K562 (cell line): ENCODE measurements at regions not wholly inside any gene's neighbourhood (a gene's known extent, or its start where the extent isn't known, plus 50 kb on each side); places are given as distances from the start of the nearest gene placed in this dataset.

ENCODE experiments used
- ATAC-seq: fragments of 200-7000 bp; cut with Tn5 transposase; 3 replicates; pipeline ENCODE4 v1.9.1; 2020; ENCODE audit warnings: moderate library complexity
- BruUV-seq: library from RNA; stranded (reverse); fragments of 400-500 nt; replicated peaks from 2 replicates; lab custom pipeline; 2021; lab: Mats Ljungman, UMichigan
- CTCF ChIA-PET: fragments of 300-600 bp; formaldehyde crosslinking; extraction: SDS; loops from one replicate; lab custom pipeline; 2021; ENCODE audit warnings: low intra/inter-chr PET ratio; lab: Yijun Ruan, JAX
- POLR2A ChIA-PET: fragments of 300-600, 350-650 bp; sonication (Branson Sonifier 250); formaldehyde crosslinking; extraction: SDS; loops from one replicate; lab custom pipeline; 2021; ENCODE audit warnings: antibody characterized with exemption, inconsistent platforms; lab: Yijun Ruan, JAX
- DNase-seq, 4 experiments: peaks; one replicate each; pipeline versions ENCODE4 v3.0.0 to v3.0.0-alpha.2; 2011 to 2018; ENCODE audit warnings: low spot score in 3 of 4, mixed read lengths in 3 of 4; ENCODE audit errors: extremely low read depth in 1 of 4
- FAIRE-seq: peaks from 2 replicates; lab custom pipeline; 2011; peaks lifted over from hg19 to GRCh38; lab: Jason Lieb, UNC
- H2AFZ ChIP-seq: 2 replicates; pipeline ENCODE4 v1.6.0; 2011; ENCODE audit warnings: low read depth, low read length, control low read depth, inconsistent platforms
- H3K27ac ChIP-seq: fragments of 200-600 bp; 3 replicates; pipeline ENCODE4 v1.8.0; 2011; ENCODE audit warnings: low read depth, mild to moderate bottlenecking, control low read depth, inconsistent platforms, low read length, moderate library complexity, mixed read lengths; ENCODE audit errors: extremely low read depth
- H3K27me3 ChIP-seq, 2 experiments: fragments of 300-600 bp in 1 of 2; 2 replicates in 1 of 2; 3 replicates in 1 of 2; pipeline versions ENCODE4 v1.6.0 to v1.8.0; 2011; ENCODE audit warnings: inconsistent platforms in 2 of 2, low read length in 2 of 2, mild to moderate bottlenecking in 1 of 2, mixed read lengths in 1 of 2, moderate library complexity in 1 of 2; ENCODE audit not compliant: control insufficient read depth in 2 of 2, insufficient read depth in 2 of 2
- H3K36me3 ChIP-seq: fragments of 300-600 bp; 3 replicates; pipeline ENCODE4 v1.8.0; 2011; ENCODE audit warnings: mild to moderate bottlenecking, low read length, inconsistent platforms; ENCODE audit not compliant: control insufficient read depth, insufficient read depth
- H3K4me1 ChIP-seq, 2 experiments: fragments of 200-600 bp in 1 of 2; replicated peaks in 1 of 2; 2 replicates in 1 of 2; 3 replicates in 1 of 2; pipeline versions ENCODE4 v1.5.1 to v1.8.0; 2011; ENCODE audit warnings: inconsistent platforms in 2 of 2, low read length in 2 of 2, mild to moderate bottlenecking in 1 of 2, mixed read lengths in 1 of 2, moderate library complexity in 1 of 2; ENCODE audit not compliant: control insufficient read depth in 2 of 2, insufficient read depth in 2 of 2
- H3K4me2 ChIP-seq: 2 replicates; pipeline ENCODE4 v1.6.1; 2011; ENCODE audit warnings: low read length, control low read depth, inconsistent platforms, mixed read lengths; ENCODE audit not compliant: insufficient read depth
- H3K4me3 ChIP-seq: fragments of 200-600 bp; sonication (generic), shearing (Covaris generic); 2 replicates; pipeline ENCODE4 v1.5.1; 2016; ENCODE audit warnings: control low read depth, inconsistent platforms
- H3K79me2 ChIP-seq: fragments of 200-600 bp; 3 replicates; pipeline ENCODE4 v1.8.0; 2011; ENCODE audit warnings: low read length, inconsistent platforms; ENCODE audit not compliant: control insufficient read depth, insufficient read depth
- H3K9ac ChIP-seq, 2 experiments: 2 replicates each; pipeline versions ENCODE4 v1.6.0 to v1.6.1; 2011; ENCODE audit warnings: low read depth in 2 of 2, low read length in 2 of 2, control low read depth in 1 of 2, inconsistent platforms in 1 of 2, mild to moderate bottlenecking in 1 of 2, mixed read lengths in 1 of 2; ENCODE audit not compliant: insufficient read depth in 1 of 2
- H3K9me1 ChIP-seq: one replicate; pipeline ENCODE4 v1.6.0; 2011; ENCODE audit warnings: inconsistent platforms, mild to moderate bottlenecking, low read length, moderate library complexity; ENCODE audit not compliant: control insufficient read depth, insufficient read depth
- H3K9me3 ChIP-seq: replicated peaks from 2 replicates; pipeline ENCODE4 v1.5.1; 2011; ENCODE audit warnings: low read depth, low read length, inconsistent platforms; ENCODE audit not compliant: control insufficient read depth, insufficient read depth
- H4K20me1 ChIP-seq: replicated peaks from 2 replicates; pipeline ENCODE4 v1.6.1; 2011; ENCODE audit warnings: low read length, inconsistent platforms, mixed read lengths; ENCODE audit not compliant: control insufficient read depth, insufficient read depth
- KDM2B ChIP-seq: fragments of 250-450 bp; sonication (Bioruptor Pico); IDR thresholded peaks from 2 replicates; pipeline ENCODE4 v1.8.0; 2021; ENCODE audit warnings: mild to moderate bottlenecking, moderate library complexity
- LEF1 ChIP-seq: fragments of 450-650 bp; IDR thresholded peaks from 2 replicates; pipeline ENCODE4 v1.6.1; 2016; ENCODE audit warnings: mild to moderate bottlenecking
- SNRNP70 ChIP-seq: fragments of 200-400 bp; formaldehyde crosslinking; optimal IDR thresholded peaks from 2 replicates; pipeline ENCODE3; 2017; ENCODE audit warnings: low read depth, low read length
- SREBF1 ChIP-seq: fragments of 150-350 bp; IDR thresholded peaks from 2 replicates; pipeline ENCODE4 v1.6.1; 2014; ENCODE audit warnings: antibody characterized with exemption, low read depth, low read length, borderline replicate concordance
- ZC3H8 ChIP-seq: fragments of 450-650 bp; IDR thresholded peaks from 2 replicates; pipeline ENCODE4 v1.6.1; 2017
- ZNF165 ChIP-seq: fragments of 250-450 bp; sonication (Bioruptor Pico); IDR thresholded peaks from 2 replicates; pipeline ENCODE4 v1.4.0; 2020; ENCODE audit warnings: borderline replicate concordance
- WGBS: fragments of 100-300 bp; shearing (Covaris generic); methylation state at CpG from one replicate; pipeline ENCODE4 v1.1.6; 2016; ENCODE audit warnings: low coverage, mixed read lengths; ENCODE audit not compliant: insufficient coverage; ENCODE audit errors: missing lambda C conversion rate; 5-methylcytosine and 5-hydroxymethylcytosine counted together
- in situ Hi-C: fragments of 300-500 bp; cut with MboI; formaldehyde crosslinking; loops from 4 replicates; pipeline ENCODE4 v1.15.0; 2018; ENCODE audit warnings: inconsistent platforms, mixed read lengths
- intact Hi-C: fragments of 100-400 bp; cut with micrococcal nuclease; formaldehyde crosslinking; loops from 2 replicates; pipeline ENCODE4 v1.14.2; 2022

DNA sequence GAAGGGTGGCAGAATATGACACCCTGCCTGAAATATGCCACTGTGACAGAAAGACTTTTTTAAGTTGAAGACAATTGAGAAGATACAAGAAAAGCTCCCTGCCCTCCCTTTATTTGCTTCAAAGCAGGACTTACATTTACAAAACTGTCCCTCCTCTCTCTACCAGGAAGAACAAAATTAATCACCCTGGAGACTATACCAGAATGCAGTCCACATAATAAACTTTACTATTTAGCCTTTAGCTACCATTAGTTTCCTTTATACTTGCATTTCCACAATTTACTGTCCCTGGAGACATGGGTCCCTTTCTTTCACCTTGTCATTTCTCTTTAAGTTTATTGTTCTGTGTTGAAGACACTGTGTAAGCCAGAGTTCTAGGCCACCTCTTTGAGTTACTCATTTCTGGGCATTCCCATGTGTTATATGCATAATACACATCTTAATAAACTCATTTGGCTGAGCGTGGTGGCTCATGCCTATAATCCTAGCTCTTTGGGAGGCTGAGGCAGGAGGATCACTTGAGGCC, 238.8 kb downstream of the RFC3 start (continued):
- no peak for TF ChIP-seq LEF1
- no peak for TF ChIP-seq KDM2B (CRISPR knock-in tag)
- no peak for TF ChIP-seq ZC3H8
- TF ChIP-seq SNRNP70, result no peak
- TF ChIP-seq SREBF1, result no peak

DNA sequence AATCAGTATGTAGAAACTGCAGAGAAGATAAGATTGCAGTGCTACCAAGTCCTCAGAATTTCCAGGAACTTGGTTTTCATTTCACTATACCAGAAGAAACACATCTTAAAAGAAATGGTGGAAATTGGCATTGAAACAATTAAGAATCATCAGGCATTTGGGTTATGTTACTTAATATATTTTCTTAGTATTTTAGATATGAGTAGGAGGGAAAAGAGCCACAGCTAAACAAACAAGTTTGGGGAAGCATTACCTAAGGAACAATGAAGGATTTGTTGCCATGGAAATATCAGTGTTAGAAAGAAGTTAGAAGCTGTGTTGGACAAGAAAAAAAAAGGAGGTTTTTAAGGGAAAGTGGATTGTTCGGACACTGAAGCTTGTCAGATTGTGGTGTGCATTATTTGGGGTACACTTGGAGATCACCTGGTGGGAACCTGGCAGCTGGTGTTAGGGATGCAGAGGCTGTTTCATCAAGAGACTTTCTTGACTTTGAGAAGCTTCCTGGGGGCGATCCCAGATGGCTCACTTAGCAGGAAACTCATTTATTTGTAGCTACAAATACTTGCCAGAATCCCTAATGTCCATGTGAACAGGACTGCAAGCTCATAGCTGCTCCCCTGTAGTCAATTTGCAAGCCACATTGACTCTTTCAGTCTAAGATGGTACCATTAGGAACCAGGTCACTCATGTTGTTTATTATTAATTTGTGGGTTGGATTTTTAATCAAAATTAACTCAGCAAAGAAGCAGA, 246.7 kb downstream of the RFC3 start:
- DNase-seq (no peak), FAIRE-seq (no peak), ATAC-seq (no peak)
- no peak overlapping the region for H3K4me2 ChIP-seq
- no peak for TF ChIP-seq ZNF165
- no peaks in the 10 kb centered on the region for H4K20me1 ChIP-seq
- H3K27me3 ChIP-seq, result no peaks in the 10 kb centered on the region
- no peaks in the 10 kb centered on the region for H3K4me1 ChIP-seq
- BruUV-seq, result no TSS peak
- no peaks in the 10 kb centered on the region for H3K36me3 ChIP-seq
- H3K9ac ChIP-seq, result no peak overlapping the region
- no peak overlapping the region for H3K4me3 ChIP-seq
- no peak overlapping the region for H2AFZ ChIP-seq
- H3K27ac ChIP-seq, result no peak overlapping the region
- CTCF ChIA-PET, result no interaction called here
- in situ Hi-C loops, result no loop called here
- H3K79me2 ChIP-seq, result no peaks in the 10 kb centered on the region
- H3K9me3 ChIP-seq, result no peaks in the 10 kb centered on the region
- no peaks in the 10 kb centered on the region for H3K9me1 ChIP-seq
- POLR2A ChIA-PET, result no interaction called here
- intact Hi-C loops, result no loop called here
- 0% methylated on average over 2 of the region's 2 CpGs for WGBS
